T1000 (cell line): ENCODE measurements at regions not wholly inside any gene's neighbourhood (a gene's known extent, or its start where the extent isn't known, plus 50 kb on each side); places are given as distances from the start of the nearest gene placed in this dataset.

Experiments
- DNase-seq: peaks from one replicate; lab custom pipeline; 2025; ENCODE audit warnings: mixed read lengths; lab: John Stamatoyannopoulos, UW

DNA sequence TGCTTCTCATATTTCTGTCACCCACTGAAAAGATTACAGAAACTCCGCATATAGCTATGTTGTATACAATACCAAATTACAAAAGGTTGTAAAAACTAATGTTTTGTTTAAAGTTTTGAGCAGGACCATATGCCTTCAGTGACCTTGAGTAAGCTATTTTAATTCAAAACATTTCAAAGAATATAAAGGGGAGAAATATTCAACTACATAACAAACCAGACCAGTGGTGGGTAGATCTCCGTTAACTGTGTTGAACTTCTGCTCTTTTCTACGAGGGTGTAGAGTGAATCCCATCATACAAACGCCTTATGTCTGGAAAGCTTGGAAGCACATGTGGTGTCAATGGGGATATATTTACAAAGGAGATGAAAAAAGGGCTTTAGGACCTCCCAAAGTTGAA is 68.4 kb upstream of the NR2F2 start:
- no peak for DNase-seq

GRCh38 chr15:96262549-96263489 is 67.7 kb upstream of the NR2F2 start:
- no peak for DNase-seq

DNA sequence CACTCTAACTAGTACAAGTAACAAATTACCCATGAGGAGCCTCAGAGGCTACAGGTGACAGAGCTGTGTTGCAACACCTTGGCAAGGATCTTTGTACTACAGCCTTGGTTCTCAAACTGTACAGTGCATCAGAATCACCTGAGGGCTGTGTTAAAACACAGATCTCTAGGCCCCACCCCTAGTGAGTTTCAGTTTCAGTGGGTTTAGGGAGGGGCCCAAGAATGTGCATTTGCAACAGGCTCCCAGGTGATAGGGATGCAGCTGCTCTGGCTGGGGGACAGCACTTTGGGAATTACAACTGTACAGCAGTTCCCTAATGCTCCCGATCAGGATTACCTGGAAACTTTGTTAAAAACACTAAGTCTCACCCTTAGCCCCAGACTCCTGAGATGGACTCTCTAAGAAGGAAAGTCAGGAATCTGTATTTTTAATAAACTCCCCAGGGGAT is 66.1 kb upstream of the NR2F2 start:
- no peak for DNase-seq

DNA sequence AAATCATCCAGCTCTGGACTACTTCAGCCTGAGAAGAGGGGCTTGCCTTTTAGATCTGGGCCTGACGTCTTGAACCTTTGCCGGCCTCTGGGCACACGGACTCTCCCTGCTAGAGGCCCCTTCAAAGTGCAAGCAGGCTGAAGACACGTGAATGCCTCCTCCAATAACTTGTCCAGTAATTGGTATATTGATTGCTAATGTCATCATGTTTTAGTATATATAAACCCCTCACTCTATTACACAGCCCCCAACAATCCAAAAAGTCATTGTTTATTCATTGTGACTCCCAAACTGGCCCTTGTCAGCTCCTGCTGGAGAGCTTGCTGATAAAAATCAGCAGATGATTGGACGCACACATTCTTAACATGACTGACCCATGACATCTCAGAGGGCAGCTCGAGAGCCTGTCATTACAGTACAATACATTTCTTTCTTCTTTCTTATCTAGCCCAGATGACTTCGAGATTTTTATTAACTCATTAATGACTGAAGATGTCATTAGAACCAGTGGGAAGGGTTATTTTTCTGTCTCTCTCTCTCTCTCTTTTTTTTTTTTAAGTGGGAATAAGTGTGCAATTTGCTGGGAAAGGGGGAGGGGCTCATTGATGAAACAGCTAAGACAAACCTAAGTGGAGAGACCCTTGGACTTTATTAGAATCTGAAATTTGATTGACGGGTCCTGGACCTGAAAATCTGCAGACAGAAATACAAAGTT is 65.5 kb upstream of the NR2F2 start:
- no peak for DNase-seq

DNA sequence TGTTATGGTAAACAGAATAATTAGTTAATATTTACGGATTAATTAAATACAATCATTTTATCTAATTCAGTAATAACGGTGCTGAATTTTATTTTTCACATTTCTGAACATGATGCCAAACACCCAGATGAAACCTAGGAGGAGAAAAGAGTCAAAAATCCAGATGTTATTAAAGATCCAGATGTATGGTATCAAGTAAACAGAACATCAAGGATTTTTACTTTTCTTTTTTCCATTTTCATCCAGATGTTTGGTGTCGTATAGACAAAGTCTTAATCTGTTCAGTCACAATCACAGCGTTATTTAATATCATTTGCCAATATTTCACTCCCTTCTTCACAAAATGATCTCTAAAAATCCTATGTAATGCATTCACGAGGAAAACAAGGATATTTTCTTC is 64.0 kb upstream of the NR2F2 start:
- no peak for DNase-seq

DNA sequence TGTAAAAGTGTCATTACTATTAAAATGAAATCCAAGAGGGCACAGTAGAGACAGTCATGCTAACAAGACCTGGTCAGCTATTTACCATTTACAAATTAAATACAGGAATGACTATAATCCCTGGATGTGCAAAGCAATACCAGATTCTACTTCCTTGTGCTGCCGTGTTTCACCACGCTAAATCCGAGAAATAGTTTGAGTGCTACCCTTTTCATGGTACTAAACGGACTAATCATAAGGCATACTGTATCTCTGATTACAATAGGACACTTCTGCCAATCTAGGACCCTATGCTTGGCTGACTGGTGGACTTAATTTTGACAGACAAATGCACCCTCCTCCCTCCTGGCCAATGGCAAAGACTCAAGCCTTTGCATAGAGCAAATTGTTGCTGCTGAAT is 63.0 kb upstream of the NR2F2 start:
- no peak for DNase-seq

DNA sequence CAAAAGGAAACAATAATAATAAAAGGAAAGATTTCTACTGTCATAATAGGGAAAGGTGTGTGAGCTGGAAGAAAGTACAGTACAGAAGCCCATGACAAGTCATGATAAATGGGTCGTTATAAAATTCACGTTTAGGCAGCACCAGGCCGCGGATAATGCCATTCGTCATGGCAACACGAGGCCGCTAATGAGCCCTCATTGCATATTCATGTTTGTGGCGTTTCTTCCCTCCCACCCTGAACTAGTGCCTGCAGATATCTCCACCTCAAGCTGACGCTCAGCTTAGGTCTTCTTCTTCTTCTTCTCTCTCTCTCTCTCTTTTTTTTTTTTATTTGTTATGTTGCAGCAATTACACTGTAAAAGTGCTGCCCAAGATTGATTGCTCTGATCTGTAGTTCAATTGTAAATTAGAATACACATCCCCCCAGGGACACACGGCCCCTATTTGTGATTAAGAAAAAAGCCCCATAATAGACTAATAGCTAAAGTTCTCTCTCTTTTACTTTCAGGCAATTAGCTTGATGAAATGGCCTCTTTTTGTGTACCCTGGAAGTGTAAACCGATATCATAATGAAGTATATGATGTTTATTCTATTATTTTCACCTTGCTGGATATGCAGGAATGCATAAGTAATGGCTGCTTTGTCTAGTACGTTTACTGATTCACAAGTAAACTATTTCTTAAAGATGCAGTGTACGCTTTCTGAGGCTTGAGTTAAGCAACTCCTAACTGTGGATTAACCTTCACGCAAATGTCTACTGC is 61.9 kb upstream of the NR2F2 start:
- no peak for DNase-seq

- DNase-seq: no peak
Measured at GRCh38 chr15:96270581-96271172, 59.8 kb upstream of the NR2F2 start.

DNA sequence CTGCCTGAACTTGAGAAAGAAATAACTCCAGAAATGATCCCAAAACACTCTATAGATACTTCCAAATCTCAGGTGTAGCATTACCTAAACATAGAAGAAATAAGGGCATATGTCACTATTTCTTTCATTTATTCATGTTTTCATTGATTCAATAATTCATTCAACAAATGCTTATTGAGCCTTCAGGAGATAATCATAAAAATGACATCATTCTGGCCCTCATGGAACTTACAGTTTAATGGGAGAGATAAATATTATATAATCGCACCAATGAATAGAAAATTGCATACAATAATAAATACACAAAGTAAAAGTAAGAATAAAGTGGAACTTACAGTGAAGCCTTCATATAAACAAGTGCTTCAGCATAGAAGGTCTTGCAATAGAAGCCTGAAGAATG is 58.1 kb upstream of the NR2F2 start:
- no peak for DNase-seq

DNA sequence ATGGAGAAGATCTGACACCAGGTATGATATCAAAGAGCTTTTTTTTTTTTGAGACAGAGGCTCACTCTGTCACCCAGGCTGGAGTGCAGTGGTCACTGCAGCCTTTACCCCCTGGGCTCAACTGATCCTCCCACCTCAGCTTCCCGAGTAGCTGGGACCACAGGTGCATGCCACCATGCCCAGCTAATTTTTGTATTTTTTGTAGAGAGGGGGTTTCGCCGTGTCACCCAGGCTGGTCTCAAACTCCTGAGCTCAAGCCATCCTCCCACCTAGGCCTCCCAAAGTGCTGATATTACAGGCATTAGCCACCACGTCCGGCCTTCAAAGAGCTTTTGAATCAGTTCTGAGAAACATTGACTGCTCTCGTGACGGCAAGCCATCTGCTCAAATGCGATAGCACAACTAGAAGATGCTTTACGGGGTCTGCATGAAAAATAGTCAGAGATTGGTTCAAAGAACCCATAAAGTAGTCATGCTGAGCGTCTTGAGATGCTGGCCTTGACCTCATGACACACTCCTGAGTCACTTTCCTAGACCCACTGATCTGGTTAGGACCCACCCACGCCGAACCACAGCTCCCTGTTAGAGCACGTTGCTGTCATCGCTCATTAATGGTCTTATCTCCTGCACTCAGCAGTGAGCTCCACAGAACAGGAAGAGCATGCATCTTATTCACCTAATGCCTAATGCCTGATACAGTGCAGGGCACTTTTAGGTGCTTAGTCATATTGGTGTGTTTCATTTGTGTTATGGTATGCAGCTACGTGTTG is 57.0 kb upstream of the NR2F2 start:
- DNase-seq: peak; percentile 86

GRCh38 chr15:96274087-96274440 is 56.4 kb upstream of the NR2F2 start:
- DNase-seq: no peak

GRCh38 chr15:96274698-96275097 is 55.8 kb upstream of the NR2F2 start:
- DNase-seq: no peak

- DNase-seq: no peak
Measured at GRCh38 chr15:96276438-96277210, 53.9 kb upstream of the NR2F2 start.
